ENCODE measurements at regions not wholly inside any gene's neighbourhood (a gene's known extent, or its start where the extent isn't known, plus 50 kb on each side); places are given as distances from the start of the nearest gene placed in this dataset.

DNA sequence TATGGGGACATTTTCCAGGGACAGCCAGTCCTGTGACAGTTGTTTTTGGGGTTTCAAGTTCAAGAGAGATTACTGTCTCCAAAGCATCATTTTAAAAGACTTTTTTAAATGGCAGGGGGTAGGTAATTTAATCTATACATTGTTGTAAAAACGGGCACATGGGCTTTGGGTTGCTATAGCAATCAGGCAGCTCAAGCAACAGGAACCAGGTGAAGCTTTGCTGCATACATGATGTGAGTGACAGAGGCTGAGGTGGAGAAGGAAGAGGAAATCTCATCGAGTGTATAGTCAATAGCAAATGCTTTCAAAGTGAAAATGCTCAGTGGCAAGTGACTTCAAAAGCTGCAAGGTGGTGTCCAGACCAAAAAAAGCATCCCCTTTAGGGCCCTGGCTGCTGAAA is 277.4 kb upstream of the JAG1 start:
- dilution Hi-C loops (cut with HindIII; ENCODE audit: low sequenced_read_pairs, unreplicated experiment) (no loop called here), in situ Hi-C loops (cut with MboI; ENCODE audit: low sequenced_read_pairs) (no loop called here), intact Hi-C loops (cut with micrococcal nuclease) (no loop called here)
- ChIA-PET POLR2A (ENCODE audit: unreplicated experiment) (no interaction called here), CTCF (no interaction called here)
- H3K27ac ChIP-seq (ENCODE audit: insufficient read depth, low read length): no peak overlapping the region
- no peak overlapping the region for H2BK5ac ChIP-seq (ENCODE audit: low read depth, low read length, poor library complexity, severe bottlenecking)
- no peak overlapping the region for H3K4me2 ChIP-seq (ENCODE audit: low read depth, low read length)
- 29% methylated on average over 2 of the region's 2 CpGs; no CpG with 5 or more reads in 1 of the 2 experiments for WGBS, 2 experiments (ENCODE audit: extremely low coverage in 2 of 2, insufficient read length in 1 of 2)
- no peaks in the 10 kb centered on the region for H3K36me3 ChIP-seq (ENCODE audit: control insufficient read depth, insufficient read depth, low read length)
- H3K4me1 ChIP-seq (ENCODE audit: control insufficient read depth, insufficient read depth, low read length): no peaks in the 10 kb centered on the region
- H3K9me3 ChIP-seq (ENCODE audit: control insufficient read depth, insufficient read depth, low read length): no peaks in the 10 kb centered on the region
- no peak overlapping the region for H3K18ac ChIP-seq (ENCODE audit: low read depth, low read length)
- no peak overlapping the region for H2BK15ac ChIP-seq (ENCODE audit: low read depth, low read length)
- no peak overlapping the region for H2BK120ac ChIP-seq (ENCODE audit: low read depth, low read length)
- H2BK20ac ChIP-seq (ENCODE audit: low read depth, low read length): no peak overlapping the region
- no peak overlapping the region for H2AK9ac ChIP-seq (replicated peaks; ENCODE audit: low read depth, low read length, poor library complexity)
- DNase-seq: no peak
- H3K79me1 ChIP-seq (ENCODE audit: low read depth in 1 of 2, low read length in 2 of 2): no peaks in the 10 kb centered on the region
- H3K4me3 ChIP-seq (ENCODE audit: insufficient read depth, low read depth, low read length): no peak overlapping the region
- H3K23ac ChIP-seq (ENCODE audit: low read depth, low read length): no peak overlapping the region
- H4K91ac ChIP-seq (ENCODE audit: insufficient read depth, low read depth, low read length): no peak overlapping the region
- no peak for ATAC-seq (ENCODE audit: low read depth)
- TF ChIP-seq RAD21 (IDR thresholded peaks at IDR 0.05; ENCODE audit: low read length) (no peak), RCOR1 (IDR thresholded peaks at IDR 0.05; ENCODE audit: insufficient replicate concordance, low read length) (no peak), MAFK (IDR thresholded peaks at IDR 0.05; ENCODE audit: low read depth, low read length) (no peak), MXI1 (IDR thresholded peaks at IDR 0.05; ENCODE audit: borderline replicate concordance, low read depth, low read length) (no peak), NFE2L2 (IDR thresholded peaks at IDR 0.05; ENCODE audit: low read depth, low read length) (no peak), MAZ (IDR thresholded peaks at IDR 0.05; ENCODE audit: borderline replicate concordance, low read depth, low read length) (no peak), CEBPB (IDR thresholded peaks at IDR 0.05; ENCODE audit: low read depth, low read length) (no peak), SMC3 (IDR thresholded peaks at IDR 0.05; ENCODE audit: low read depth, low read length) (no peak), CHD1 (IDR thresholded peaks at IDR 0.05; ENCODE audit: low read depth, low read length) (no peak), BHLHE40 (IDR thresholded peaks at IDR 0.05; ENCODE audit: low read depth, low read length) (no peak), FOS (IDR thresholded peaks at IDR 0.05; ENCODE audit: low read depth, low read length) (no peak), RFX5 (IDR thresholded peaks at IDR 0.05; ENCODE audit: low read depth, low read length) (no peak)
- TF ChIP-seq, protein P1, sequence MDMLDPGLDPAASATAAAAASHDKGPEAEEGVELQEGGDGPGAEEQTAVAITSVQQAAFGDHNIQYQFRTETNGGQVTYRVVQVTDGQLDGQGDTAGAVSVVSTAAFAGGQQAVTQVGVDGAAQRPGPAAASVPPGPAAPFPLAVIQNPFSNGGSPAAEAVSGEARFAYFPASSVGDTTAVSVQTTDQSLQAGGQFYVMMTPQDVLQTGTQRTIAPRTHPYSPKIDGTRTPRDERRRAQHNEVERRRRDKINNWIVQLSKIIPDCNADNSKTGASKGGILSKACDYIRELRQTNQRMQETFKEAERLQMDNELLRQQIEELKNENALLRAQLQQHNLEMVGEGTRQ (IDR thresholded peaks at IDR 0.05; ENCODE audit: low read depth, low read length): no peak
- no peaks in the 10 kb centered on the region for H4K20me1 ChIP-seq (ENCODE audit: insufficient read depth, low read length)
- no peak overlapping the region for H3K4ac ChIP-seq (ENCODE audit: low read depth, low read length)
- no peak overlapping the region for H4K8ac ChIP-seq (ENCODE audit: low read depth in 2 of 2, low read length in 2 of 2)
- H4K5ac ChIP-seq (ENCODE audit: low read depth, low read length): no peak overlapping the region
- no peak overlapping the region for H2AK5ac ChIP-seq (ENCODE audit: low read depth, low read length)
- no TSS peak for BruUV-seq (replicated peaks)
- H3K14ac ChIP-seq (replicated peaks; ENCODE audit: low read depth, low read length): no peak overlapping the region
- H3K9ac ChIP-seq (ENCODE audit: low read depth, low read length): no peak overlapping the region
- no peaks in the 10 kb centered on the region; the same call in 1 of the 2 replicates for H3K27me3 ChIP-seq (ENCODE audit: control insufficient read depth, insufficient read depth, low read length)
- no peaks in the 10 kb centered on the region for H3K9me1 ChIP-seq (ENCODE audit: insufficient read depth, low read length)
- H2AFZ ChIP-seq (replicated peaks; ENCODE audit: low read length, poor library complexity): no peak overlapping the region
- H3K56ac ChIP-seq (ENCODE audit: extremely low read depth, insufficient read depth, low read length): no peak overlapping the region
